ENCODE measurements at regions not wholly inside any gene's neighbourhood (a gene's known extent, or its start where the extent isn't known, plus 50 kb on each side); places are given as distances from the start of the nearest gene placed in this dataset.

GRCh38 chr6:141587482-141588266 is 545.1 kb upstream of the GJE1 start:
- TF ChIP-seq, protein P1, sequence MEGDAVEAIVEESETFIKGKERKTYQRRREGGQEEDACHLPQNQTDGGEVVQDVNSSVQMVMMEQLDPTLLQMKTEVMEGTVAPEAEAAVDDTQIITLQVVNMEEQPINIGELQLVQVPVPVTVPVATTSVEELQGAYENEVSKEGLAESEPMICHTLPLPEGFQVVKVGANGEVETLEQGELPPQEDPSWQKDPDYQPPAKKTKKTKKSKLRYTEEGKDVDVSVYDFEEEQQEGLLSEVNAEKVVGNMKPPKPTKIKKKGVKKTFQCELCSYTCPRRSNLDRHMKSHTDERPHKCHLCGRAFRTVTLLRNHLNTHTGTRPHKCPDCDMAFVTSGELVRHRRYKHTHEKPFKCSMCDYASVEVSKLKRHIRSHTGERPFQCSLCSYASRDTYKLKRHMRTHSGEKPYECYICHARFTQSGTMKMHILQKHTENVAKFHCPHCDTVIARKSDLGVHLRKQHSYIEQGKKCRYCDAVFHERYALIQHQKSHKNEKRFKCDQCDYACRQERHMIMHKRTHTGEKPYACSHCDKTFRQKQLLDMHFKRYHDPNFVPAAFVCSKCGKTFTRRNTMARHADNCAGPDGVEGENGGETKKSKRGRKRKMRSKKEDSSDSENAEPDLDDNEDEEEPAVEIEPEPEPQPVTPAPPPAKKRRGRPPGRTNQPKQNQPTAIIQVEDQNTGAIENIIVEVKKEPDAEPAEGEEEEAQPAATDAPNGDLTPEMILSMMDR (conservative IDR thresholded peaks at IDR 0.05 in 1 of 2, IDR thresholded peaks at IDR 0.05 in 1 of 2; ENCODE audit: extremely low read depth in 1 of 2, insufficient read depth in 1 of 2, low read depth in 1 of 2, low read length in 2 of 2) = no peak
- TF ChIP-seq EZH2 (IDR thresholded peaks at IDR 0.05; ENCODE audit: borderline replicate concordance, low read length) = no peak

Measured in mammary epithelial cell (primary cell).